ENCODE measurements at regions not wholly inside any gene's neighbourhood (a gene's known extent, or its start where the extent isn't known, plus 50 kb on each side); places are given as distances from the start of the nearest gene placed in this dataset.

DNA sequence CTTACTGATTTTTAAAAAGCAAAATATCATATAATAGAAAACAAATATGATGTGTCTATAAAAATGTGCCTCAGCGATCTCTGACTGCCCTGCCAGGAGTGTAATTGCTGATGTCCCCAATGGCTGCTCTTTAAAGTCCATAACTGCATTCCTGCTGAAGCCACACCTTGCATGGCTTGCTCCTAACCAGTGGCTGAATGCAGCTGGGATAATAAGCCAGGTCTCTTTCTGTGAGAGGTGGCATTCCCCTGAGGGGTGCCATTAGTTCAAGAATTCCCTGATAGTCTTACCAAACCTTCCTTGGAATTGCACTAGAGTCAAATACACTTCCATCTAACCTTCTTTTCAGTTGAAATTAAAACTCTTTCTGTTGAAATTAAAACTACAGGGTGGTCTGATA is 125.8 kb upstream of the ZNF804A start:
- TF ChIP-seq, protein P1, sequence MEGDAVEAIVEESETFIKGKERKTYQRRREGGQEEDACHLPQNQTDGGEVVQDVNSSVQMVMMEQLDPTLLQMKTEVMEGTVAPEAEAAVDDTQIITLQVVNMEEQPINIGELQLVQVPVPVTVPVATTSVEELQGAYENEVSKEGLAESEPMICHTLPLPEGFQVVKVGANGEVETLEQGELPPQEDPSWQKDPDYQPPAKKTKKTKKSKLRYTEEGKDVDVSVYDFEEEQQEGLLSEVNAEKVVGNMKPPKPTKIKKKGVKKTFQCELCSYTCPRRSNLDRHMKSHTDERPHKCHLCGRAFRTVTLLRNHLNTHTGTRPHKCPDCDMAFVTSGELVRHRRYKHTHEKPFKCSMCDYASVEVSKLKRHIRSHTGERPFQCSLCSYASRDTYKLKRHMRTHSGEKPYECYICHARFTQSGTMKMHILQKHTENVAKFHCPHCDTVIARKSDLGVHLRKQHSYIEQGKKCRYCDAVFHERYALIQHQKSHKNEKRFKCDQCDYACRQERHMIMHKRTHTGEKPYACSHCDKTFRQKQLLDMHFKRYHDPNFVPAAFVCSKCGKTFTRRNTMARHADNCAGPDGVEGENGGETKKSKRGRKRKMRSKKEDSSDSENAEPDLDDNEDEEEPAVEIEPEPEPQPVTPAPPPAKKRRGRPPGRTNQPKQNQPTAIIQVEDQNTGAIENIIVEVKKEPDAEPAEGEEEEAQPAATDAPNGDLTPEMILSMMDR (IDR thresholded peaks at IDR 0.05) = no peak
- no peak for TF ChIP-seq SIN3A (IDR thresholded peaks at IDR 0.05; ENCODE audit: borderline replicate concordance, low read depth, low read length)
- TF ChIP-seq GABPA (IDR thresholded peaks at IDR 0.05; ENCODE audit: low read depth) = no peak
- TF ChIP-seq, protein P2, sequence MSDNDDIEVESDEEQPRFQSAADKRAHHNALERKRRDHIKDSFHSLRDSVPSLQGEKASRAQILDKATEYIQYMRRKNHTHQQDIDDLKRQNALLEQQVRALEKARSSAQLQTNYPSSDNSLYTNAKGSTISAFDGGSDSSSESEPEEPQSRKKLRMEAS (IDR thresholded peaks at IDR 0.05; ENCODE audit: low read depth) = no peak
- no peak for TF ChIP-seq ELF1 (IDR thresholded peaks at IDR 0.05)
- TF ChIP-seq, protein P3, sequence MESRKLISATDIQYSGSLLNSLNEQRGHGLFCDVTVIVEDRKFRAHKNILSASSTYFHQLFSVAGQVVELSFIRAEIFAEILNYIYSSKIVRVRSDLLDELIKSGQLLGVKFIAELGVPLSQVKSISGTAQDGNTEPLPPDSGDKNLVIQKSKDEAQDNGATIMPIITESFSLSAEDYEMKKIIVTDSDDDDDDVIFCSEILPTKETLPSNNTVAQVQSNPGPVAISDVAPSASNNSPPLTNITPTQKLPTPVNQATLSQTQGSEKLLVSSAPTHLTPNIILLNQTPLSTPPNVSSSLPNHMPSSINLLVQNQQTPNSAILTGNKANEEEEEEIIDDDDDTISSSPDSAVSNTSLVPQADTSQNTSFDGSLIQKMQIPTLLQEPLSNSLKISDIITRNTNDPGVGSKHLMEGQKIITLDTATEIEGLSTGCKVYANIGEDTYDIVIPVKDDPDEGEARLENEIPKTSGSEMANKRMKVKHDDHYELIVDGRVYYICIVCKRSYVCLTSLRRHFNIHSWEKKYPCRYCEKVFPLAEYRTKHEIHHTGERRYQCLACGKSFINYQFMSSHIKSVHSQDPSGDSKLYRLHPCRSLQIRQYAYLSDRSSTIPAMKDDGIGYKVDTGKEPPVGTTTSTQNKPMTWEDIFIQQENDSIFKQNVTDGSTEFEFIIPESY (IDR thresholded peaks at IDR 0.05; ENCODE audit: borderline replicate concordance, low read depth) = no peak
- TF ChIP-seq SMC3 (IDR thresholded peaks at IDR 0.05; ENCODE audit: low read depth, low read length) = no peak
- TF ChIP-seq TAF1 (IDR thresholded peaks at IDR 0.05; ENCODE audit: borderline replicate concordance, low read depth, low read length) = no peak

All from SK-N-SH (cell line).